GM19025 (cell line): ENCODE measurements at regions not wholly inside any gene's neighbourhood (a gene's known extent, or its start where the extent isn't known, plus 50 kb on each side); places are given as distances from the start of the nearest gene placed in this dataset.
"Not testable (repeated sequence)": the region's sequence is repeated elsewhere in the genome, so short reads cannot be mapped to it uniquely, and the experiment has no call there.

Experiments used
- ATAC-seq: cut with Tn5 transposase; IDR thresholded peaks from one replicate; pipeline ENCODE4 v1.9.1; 2021; ENCODE audit warnings: mild to moderate bottlenecking, low read depth, moderate library complexity; ENCODE audit not compliant: unreplicated experiment

GRCh38 chr4:147096667-147097604 lies 151.3 kb upstream of the TTC29 start:
- no peak for ATAC-seq

- no peak for ATAC-seq
These were observed 156.0 kb upstream of the TTC29 start for GRCh38 chr4:147101678-147102077.

- ATAC-seq, result no peak
These were observed 156.9 kb upstream of the TTC29 start for GRCh38 chr4:147102596-147102995.

- ATAC-seq, result no peak
These were observed 157.8 kb upstream of the TTC29 start for GRCh38 chr4:147103403-147103946.

- ATAC-seq, result no peak
These were observed 159.1 kb upstream of the TTC29 start for GRCh38 chr4:147104768-147105167.

GRCh38 chr4:147108409-147108808 lies 162.7 kb upstream of the TTC29 start:
- no peak for ATAC-seq

GRCh38 chr4:147109800-147110199 lies 164.1 kb upstream of the TTC29 start:
- ATAC-seq, result no peak

- ATAC-seq, result no peak
These were observed 165.1 kb upstream of the TTC29 start for GRCh38 chr4:147110473-147111367.

- ATAC-seq, result not testable (repeated sequence)
These were observed 166.5 kb upstream of the TTC29 start for GRCh38 chr4:147112196-147112595.

GRCh38 chr4:147117431-147117830 lies 171.8 kb upstream of the TTC29 start:
- no peak for ATAC-seq

- ATAC-seq, result no peak
These were observed 172.9 kb upstream of the TTC29 start for GRCh38 chr4:147118528-147118927.

- ATAC-seq, result no peak
These were observed 177.0 kb upstream of the TTC29 start for GRCh38 chr4:147122685-147123084.

- ATAC-seq, result no peak
These were observed 177.5 kb upstream of the TTC29 start for GRCh38 chr4:147123146-147123545.

- ATAC-seq, result no peak
These were observed 183.1 kb upstream of the TTC29 start for GRCh38 chr4:147128787-147129186.

- ATAC-seq, result no peak
These were observed 184.0 kb upstream of the TTC29 start for GRCh38 chr4:147129687-147130086.

GRCh38 chr4:147134536-147135210 lies 189.0 kb upstream of the TTC29 start:
- no peak for ATAC-seq

GRCh38 chr4:147136310-147136709 lies 190.6 kb upstream of the TTC29 start:
- no peak for ATAC-seq

GRCh38 chr4:147136751-147137150 lies 191.1 kb upstream of the TTC29 start:
- ATAC-seq, result no peak

- ATAC-seq, result no peak
These were observed 191.6 kb upstream of the TTC29 start for GRCh38 chr4:147137280-147137679.

- ATAC-seq, result no peak
These were observed 192.5 kb upstream of the TTC29 start for GRCh38 chr4:147138171-147138570.
